ENCODE measurements at regions not wholly inside any gene's neighbourhood (a gene's known extent, or its start where the extent isn't known, plus 50 kb on each side); places are given as distances from the start of the nearest gene placed in this dataset.
"Not testable (repeated sequence)": the region's sequence is repeated elsewhere in the genome, so short reads cannot be mapped to it uniquely, and the experiment has no call there.

DNA sequence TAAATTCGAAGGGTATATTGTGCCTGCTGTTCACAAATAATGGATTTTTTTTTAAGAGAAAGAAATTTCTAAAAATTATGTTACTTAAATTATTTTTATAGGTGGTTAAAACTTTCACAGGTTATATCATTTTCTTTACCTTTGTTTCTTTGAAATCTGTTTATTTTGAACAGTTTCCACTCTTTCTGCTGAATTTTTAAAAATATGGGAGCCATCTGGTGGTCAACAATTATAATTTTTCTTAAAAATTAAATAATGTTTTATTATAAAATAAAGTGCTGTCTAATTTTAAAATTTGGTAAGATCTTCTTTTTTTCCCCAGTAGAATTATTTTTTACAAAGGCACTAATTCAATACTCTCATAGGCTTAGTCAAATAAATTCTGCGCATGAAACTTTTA, 263.9 kb downstream of the ETV1 start:
- H3K36me3 ChIP-seq (ENCODE audit: control insufficient read depth in 2 of 3, insufficient read depth in 3 of 3, low read length in 3 of 3), result no peaks in the 10 kb centered on the region
- H3K9ac ChIP-seq (ENCODE audit: low read length in 3 of 3), result no peak overlapping the region
- intact Hi-C loops (cut with DNase I), result no loop called here
- FAIRE-seq (no peak), DNase-seq (no peak)
- no peaks in the 10 kb centered on the region for H3K9me3 ChIP-seq (ENCODE audit: control insufficient read depth in 2 of 3, insufficient read depth in 1 of 3, low read length in 3 of 3)
- no peaks in the 10 kb centered on the region for H3K4me1 ChIP-seq (ENCODE audit: control insufficient read depth in 2 of 3, insufficient read depth in 2 of 3, low read depth in 1 of 3, low read length in 3 of 3)
- no peak overlapping the region for H3K4me3 ChIP-seq (ENCODE audit: low read length in 3 of 3)
- TF ChIP-seq, protein P1, sequence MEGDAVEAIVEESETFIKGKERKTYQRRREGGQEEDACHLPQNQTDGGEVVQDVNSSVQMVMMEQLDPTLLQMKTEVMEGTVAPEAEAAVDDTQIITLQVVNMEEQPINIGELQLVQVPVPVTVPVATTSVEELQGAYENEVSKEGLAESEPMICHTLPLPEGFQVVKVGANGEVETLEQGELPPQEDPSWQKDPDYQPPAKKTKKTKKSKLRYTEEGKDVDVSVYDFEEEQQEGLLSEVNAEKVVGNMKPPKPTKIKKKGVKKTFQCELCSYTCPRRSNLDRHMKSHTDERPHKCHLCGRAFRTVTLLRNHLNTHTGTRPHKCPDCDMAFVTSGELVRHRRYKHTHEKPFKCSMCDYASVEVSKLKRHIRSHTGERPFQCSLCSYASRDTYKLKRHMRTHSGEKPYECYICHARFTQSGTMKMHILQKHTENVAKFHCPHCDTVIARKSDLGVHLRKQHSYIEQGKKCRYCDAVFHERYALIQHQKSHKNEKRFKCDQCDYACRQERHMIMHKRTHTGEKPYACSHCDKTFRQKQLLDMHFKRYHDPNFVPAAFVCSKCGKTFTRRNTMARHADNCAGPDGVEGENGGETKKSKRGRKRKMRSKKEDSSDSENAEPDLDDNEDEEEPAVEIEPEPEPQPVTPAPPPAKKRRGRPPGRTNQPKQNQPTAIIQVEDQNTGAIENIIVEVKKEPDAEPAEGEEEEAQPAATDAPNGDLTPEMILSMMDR (IDR thresholded peaks at IDR 0.05; ENCODE audit: borderline replicate concordance, extremely low read depth, insufficient read depth), result no peak
- no peak overlapping the region for H3K27ac ChIP-seq (ENCODE audit: low read depth in 2 of 2, low read length in 2 of 2)
- H3K27me3 ChIP-seq (ENCODE audit: control insufficient read depth, insufficient read depth, low read length), result no peaks in the 10 kb centered on the region

DNA sequence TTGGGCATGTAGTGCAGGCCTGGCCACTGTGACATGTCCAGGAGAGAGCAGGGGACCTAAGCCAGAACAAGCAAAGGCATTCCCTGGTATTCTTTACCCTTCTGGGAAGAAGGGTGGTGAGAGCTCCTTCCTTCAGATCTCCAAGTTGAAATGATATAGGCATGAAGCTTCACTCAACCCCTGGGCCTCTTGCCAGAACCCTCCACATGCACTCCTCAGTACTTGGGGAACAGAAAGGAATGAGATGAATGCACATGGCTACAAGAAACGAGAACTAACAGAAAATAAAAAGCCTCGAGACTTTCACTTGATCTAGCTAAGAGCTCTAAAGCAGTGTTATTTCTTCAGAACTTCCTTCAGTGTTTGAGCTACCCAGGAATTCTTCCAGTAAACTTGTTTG, 262.2 kb downstream of the ETV1 start:
- Histone ChIP-seq H3K36me3 (ENCODE audit: control insufficient read depth in 2 of 3, insufficient read depth in 3 of 3, low read length in 3 of 3) (no peaks in the 10 kb centered on the region), H3K27me3 (ENCODE audit: control insufficient read depth, insufficient read depth, low read length) (no peaks in the 10 kb centered on the region), H3K4me3 (ENCODE audit: low read length in 3 of 3) (no peak overlapping the region), H3K27ac (ENCODE audit: low read depth in 2 of 2, low read length in 2 of 2) (no peak overlapping the region), H3K9me3 (ENCODE audit: control insufficient read depth in 2 of 3, insufficient read depth in 1 of 3, low read length in 3 of 3) (no peaks in the 10 kb centered on the region), H3K4me1 (ENCODE audit: control insufficient read depth in 2 of 3, insufficient read depth in 2 of 3, low read depth in 1 of 3, low read length in 3 of 3) (no peaks in the 10 kb centered on the region), H3K9ac (ENCODE audit: low read length in 3 of 3) (no peak overlapping the region)
- TF ChIP-seq, protein P1 (IDR thresholded peaks at IDR 0.05; ENCODE audit: borderline replicate concordance, extremely low read depth, insufficient read depth), result no peak
- FAIRE-seq (no peak), DNase-seq (no peak)
- intact Hi-C loops (cut with DNase I), result no loop called here

DNA sequence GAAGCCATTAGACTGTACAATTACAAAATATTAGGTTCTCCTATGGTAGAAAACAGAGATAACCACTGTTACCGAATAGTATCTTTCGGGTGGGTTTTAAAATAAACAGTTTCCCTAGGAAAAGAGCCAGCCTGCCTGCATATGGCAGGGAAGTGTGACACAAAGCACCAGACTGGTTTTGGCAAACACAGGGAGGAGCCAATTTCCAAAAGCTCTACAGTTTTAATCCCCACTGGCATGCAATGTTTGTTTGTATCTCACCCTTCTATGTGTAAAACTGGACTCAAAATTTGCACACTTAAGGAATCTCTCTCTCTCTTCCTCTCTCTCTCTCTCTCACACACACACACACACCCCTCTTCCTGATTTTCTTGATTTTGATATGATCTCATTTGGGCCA, 261.7 kb downstream of the ETV1 start:
- intact Hi-C loops (cut with DNase I), result no loop called here
- Histone ChIP-seq H3K4me1 (ENCODE audit: control insufficient read depth in 2 of 3, insufficient read depth in 2 of 3, low read depth in 1 of 3, low read length in 3 of 3) (no peaks in the 10 kb centered on the region), H3K4me3 (ENCODE audit: low read length in 3 of 3) (no peak overlapping the region), H3K9ac (ENCODE audit: low read length in 3 of 3) (no peak overlapping the region), H3K9me3 (ENCODE audit: control insufficient read depth in 2 of 3, insufficient read depth in 1 of 3, low read length in 3 of 3) (no peaks in the 10 kb centered on the region), H3K27ac (ENCODE audit: low read depth in 2 of 2, low read length in 2 of 2) (no peak overlapping the region), H3K36me3 (ENCODE audit: control insufficient read depth in 2 of 3, insufficient read depth in 3 of 3, low read length in 3 of 3) (no peaks in the 10 kb centered on the region), H3K27me3 (ENCODE audit: control insufficient read depth, insufficient read depth, low read length) (no peaks in the 10 kb centered on the region)
- DNase-seq (no peak), FAIRE-seq (no peak)
- TF ChIP-seq, protein P1 (IDR thresholded peaks at IDR 0.05; ENCODE audit: borderline replicate concordance, extremely low read depth, insufficient read depth), result no peak

DNA sequence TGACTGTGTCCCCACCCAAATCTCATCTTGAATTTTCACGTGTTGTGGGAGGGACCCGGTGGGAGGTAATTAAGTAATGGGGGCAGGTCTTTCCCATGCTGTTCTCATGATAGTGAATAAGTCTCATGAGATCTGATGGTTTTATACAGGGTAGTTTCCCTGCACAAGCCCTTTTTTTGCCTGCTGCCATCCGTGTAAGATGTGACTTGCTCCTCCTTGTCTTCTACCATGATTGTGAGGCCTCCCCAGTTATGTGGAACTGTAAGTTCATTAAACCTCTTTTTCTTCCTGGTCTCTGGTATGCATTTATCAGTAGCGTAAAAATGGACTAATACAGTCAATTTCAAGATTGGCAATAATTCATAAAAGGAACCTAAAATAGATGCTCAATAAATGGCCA, 261.0 kb downstream of the ETV1 start:
- FAIRE-seq; H3K9me3 ChIP-seq (ENCODE audit: control insufficient read depth in 2 of 3, insufficient read depth in 1 of 3, low read length in 3 of 3); DNase-seq; H3K4me3 ChIP-seq (ENCODE audit: low read length in 3 of 3); H3K27me3 ChIP-seq (ENCODE audit: control insufficient read depth, insufficient read depth, low read length); H3K27ac ChIP-seq (ENCODE audit: low read depth in 2 of 2, low read length in 2 of 2); H3K9ac ChIP-seq (ENCODE audit: low read length in 3 of 3); intact Hi-C loops (cut with DNase I); H3K4me1 ChIP-seq (ENCODE audit: control insufficient read depth in 2 of 3, insufficient read depth in 2 of 3, low read depth in 1 of 3, low read length in 3 of 3); H3K36me3 ChIP-seq (ENCODE audit: control insufficient read depth in 2 of 3, insufficient read depth in 3 of 3, low read length in 3 of 3): not testable (repeated sequence)
